ENCODE measurements at regions not wholly inside any gene's neighbourhood (a gene's known extent, or its start where the extent isn't known, plus 50 kb on each side); places are given as distances from the start of the nearest gene placed in this dataset.

GRCh38 chr5:167987490-167988280 is 303.8 kb upstream of the WWC1 start:
- TF ChIP-seq, protein P1, sequence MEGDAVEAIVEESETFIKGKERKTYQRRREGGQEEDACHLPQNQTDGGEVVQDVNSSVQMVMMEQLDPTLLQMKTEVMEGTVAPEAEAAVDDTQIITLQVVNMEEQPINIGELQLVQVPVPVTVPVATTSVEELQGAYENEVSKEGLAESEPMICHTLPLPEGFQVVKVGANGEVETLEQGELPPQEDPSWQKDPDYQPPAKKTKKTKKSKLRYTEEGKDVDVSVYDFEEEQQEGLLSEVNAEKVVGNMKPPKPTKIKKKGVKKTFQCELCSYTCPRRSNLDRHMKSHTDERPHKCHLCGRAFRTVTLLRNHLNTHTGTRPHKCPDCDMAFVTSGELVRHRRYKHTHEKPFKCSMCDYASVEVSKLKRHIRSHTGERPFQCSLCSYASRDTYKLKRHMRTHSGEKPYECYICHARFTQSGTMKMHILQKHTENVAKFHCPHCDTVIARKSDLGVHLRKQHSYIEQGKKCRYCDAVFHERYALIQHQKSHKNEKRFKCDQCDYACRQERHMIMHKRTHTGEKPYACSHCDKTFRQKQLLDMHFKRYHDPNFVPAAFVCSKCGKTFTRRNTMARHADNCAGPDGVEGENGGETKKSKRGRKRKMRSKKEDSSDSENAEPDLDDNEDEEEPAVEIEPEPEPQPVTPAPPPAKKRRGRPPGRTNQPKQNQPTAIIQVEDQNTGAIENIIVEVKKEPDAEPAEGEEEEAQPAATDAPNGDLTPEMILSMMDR (IDR thresholded peaks at IDR 0.05): no peak
- TF ChIP-seq EZH2 (IDR thresholded peaks at IDR 0.05; ENCODE audit: borderline replicate concordance, insufficient read depth, low read depth, low read length, poor library complexity, severe bottlenecking): no peak
